GM18858 (cell line): ENCODE measurements at regions not wholly inside any gene's neighbourhood (a gene's known extent, or its start where the extent isn't known, plus 50 kb on each side); places are given as distances from the start of the nearest gene placed in this dataset.

Experiments used
- ATAC-seq: cut with Tn5 transposase; IDR thresholded peaks from one replicate; pipeline ENCODE4 v1.9.1; 2021; ENCODE audit not compliant: unreplicated experiment

DNA sequence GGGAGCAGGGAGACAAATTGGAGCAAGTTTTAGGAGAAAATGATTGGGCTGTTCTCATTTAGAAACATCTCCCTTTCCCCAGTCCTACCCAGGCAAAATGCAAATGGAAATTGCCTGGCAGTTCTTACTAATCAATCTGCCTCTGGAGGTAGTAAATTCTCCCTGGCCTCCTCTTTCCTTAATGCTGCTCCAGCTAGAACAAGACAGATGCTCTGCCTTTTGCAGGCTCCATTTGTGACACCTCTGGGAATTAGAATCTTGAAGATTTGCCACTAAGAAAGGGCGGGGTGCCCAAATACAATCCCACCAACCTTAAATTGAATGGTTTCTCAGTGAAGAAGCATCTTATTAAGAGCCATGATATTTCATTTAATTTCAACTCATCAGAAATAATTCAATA is 377.7 kb upstream of the CDH11 start:
- no peak for ATAC-seq

DNA sequence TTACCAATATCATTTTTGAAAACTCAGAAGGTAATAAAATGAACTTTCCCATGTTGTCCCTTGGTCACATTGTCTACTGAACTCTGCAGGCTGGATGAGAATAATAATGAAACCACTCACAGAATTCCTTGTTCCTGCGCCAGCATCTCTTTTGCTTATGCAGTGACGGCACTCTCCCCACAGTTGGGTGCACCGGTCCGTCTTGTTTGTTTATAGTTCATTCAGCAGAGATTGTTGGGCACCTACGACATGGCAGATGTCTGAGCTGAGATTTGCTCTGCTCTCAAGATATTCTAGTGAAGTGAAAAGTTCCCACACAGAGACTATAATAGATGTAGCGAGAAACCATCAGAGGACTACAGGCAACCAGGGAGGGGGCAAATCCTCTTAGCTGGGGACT is 375.7 kb upstream of the CDH11 start:
- ATAC-seq = no peak

DNA sequence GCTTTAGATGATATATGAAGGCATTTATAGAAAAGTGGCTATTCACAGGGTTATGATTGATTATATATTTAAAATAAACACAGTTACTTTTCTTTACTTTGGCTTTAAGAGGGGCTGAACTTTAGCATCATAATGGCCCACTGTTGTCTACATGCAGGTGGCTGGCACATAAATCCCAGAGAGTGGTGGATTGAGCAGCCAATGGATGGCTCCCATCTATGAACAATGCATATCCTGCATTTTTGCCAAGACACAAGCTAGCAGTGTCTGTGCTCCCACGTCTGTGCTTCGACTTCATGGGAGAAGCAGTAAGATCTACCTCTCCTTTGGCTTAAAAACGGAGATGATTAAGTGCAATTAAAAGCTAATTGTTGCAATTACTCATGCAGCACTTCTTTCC is 373.2 kb upstream of the CDH11 start:
- ATAC-seq = no peak

DNA sequence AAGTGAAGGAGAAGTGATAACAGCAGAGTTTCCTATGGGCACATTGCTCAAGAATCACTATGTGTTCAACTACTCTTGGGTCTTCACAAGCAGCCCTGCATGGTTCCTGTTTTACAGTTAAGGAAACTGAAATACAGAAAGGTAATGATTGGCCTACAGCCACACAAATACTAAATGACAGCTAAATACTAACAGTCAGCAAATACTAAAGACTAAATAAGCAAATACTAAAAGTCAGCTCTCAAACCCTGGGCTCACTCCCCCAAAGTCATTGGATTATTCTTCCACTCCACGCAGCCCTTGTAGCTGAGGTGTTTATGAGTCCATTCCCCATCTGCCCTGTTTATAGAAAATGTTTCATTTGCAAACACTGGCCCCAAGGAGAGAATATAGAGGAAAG is 372.7 kb upstream of the CDH11 start:
- no peak for ATAC-seq

DNA sequence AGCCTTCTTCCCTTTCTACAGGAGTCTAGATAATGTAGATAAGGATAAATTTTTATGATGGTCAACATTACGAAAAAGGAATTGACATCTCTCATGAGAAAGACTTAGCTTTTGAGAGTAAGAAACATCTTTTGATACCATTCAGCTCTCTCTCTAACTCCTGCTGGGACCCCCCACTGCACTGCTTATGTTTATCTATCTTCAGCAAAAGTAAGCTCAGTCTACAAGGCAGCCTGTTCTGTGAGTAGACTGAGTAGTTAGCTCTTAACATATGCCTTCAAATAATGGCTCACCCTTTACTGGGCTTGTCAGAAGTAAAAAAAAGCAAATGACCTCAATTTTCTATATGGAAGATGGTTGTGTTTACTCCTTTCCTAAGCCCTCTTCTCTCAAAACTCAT is 372.2 kb upstream of the CDH11 start:
- no peak for ATAC-seq

DNA sequence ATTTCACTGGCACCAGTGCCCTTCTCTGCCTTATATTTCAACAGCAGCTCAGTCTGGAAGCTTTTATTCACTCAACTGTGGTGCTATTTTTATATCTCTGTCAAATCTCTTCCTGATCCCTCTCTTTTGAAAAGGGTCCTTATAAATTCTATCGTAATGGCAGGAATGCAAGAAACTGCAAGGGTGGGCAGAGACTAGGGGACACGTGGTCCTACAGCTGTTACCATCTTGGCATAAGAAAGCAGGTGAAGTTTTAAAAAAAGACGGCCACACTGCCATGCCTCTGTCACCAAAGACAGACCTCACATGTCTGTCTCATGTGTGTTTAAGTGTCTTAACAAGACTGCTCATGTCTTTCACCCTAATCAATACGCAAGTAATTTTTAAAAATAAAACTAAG is 368.4 kb upstream of the CDH11 start:
- ATAC-seq = no peak

DNA sequence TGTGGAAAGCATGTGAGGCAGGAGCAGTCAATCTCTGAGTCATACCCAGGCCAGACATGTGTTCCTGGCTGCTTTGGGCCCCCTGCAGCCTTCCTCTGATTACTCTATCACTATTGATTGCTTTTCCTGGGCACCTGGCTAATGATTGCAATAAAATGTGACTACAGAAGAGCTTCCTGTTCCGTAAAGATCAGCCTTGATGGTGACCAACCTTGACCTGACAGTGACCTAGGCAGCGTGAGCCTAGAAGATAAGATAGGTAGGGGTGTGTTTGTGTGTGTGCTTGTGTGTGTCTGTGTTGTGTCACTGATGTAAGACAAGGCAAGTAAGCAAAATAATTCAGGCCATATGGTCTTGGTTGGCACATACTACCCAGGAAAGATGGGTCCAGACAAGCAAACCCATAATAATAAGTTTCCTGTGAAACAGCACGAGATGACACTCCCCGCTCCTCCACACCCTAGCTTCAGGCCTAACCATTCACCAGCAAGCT is 367.7 kb upstream of the CDH11 start:
- ATAC-seq = no peak

DNA sequence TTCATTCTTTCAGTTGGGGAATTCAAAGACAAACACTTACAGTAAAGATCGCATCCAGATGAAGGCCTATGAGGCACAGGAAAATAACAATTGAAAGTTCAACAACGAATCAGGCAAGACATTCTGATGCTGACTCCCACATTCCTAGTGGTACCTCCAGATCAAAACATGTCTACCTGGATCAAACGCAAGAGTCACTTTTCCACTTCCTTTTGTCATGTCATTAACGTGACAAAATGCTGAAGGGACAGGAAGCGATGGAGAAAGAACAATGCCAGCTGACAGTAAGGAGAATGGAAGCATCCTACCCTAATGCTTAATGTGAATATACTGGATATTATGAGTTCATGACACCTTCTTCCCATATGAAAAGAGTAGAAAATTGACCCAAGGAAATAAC is 365.4 kb upstream of the CDH11 start:
- ATAC-seq = no peak

DNA sequence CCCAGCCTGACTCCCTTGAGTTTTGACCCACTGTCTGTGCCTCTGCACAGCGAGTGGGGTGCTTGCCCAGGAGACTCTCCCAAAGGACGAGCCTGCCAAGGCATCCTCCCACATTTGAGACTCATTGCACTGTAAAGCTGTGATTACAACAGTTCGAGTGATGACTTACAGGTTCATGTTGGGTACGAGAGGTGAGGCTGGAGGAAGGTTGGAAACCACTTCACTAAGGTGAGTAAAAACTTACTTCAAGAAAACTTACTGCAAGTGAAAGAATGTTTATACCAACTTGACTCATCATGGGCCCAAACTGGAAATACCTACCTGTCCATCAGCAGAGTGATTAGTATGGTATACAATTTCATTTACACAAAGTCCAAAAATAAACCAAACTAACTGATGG is 360.1 kb upstream of the CDH11 start:
- ATAC-seq = no peak

DNA sequence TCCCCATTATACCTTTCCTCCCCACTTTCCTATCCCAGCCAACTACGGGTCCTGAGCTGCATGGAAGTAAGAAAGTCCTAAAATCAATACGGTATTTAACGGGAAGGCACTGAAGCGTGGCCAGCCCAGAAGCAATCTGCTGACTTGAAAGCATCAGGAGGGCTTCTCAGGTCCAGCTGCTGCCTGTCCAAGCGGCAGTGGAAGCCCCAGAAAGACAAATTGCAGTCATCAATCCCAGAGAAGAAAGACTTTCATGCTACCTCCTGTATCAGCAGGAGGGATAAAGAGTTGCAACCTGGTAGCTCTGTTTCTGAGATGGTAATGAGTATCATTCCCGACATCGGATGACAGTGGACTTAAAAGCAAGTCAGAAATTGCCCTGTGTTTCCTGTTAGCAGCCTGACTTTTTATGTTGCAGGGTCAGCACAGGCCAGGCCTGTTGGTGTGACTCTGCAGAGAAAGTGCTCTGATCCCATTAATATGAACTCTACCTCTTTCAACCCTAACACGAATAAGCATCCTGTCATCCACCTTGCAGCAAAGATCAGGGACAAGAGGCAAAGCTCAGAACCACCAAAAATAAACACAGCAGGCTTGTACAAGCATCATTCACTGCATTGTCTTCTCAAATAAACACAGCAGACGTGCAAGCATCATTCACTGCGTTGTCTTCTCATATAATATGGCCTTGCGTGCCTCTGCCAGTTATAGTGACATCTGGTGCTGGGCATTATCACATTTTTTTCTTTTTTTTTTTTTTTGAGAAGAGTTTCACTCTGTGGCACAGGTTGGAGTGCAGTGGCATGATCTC is 358.6 kb upstream of the CDH11 start:
- no peak for ATAC-seq

DNA sequence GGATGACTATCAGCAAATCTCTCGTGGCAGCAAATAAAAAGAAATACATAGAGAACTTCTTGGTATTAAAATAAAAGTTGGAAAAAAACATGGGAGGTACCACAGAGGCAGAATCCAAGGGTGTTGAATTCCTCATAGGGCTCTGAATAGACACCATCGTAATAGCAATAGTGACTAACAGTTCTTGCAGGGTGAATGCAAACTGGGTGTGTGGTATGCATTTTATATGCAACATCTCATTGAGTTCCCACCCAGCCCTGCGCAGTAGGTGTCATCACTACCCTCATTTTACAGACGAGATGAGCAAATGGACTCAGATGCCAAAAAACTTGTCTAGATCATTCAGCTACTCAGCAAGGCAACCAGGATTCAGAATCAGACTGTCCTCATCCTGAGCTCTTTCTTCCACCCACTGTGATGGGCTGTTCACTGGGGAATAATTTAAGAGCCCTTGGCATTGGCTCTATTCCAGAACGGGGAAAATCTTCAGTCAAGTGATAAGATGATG is 354.6 kb upstream of the CDH11 start:
- no peak for ATAC-seq

DNA sequence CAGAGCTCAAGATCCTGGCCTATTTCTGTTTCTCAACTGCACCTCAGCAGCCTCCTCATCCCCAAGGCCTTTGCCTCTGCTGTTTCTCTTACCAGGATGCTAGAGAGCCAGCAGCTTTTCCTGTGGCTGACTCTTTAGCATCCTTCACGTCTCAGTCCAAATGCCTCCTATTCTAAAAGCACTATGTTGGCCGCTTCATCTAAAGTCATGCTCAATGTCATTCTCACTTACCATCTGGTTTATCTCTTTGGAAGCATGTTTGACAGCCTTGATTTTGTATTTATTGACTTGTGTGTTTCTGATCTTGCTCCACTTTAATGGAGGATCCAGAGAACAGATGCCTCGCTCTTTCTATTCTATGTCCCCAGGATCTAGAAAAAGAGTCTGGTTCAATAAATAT is 351.8 kb upstream of the CDH11 start:
- no peak for ATAC-seq

DNA sequence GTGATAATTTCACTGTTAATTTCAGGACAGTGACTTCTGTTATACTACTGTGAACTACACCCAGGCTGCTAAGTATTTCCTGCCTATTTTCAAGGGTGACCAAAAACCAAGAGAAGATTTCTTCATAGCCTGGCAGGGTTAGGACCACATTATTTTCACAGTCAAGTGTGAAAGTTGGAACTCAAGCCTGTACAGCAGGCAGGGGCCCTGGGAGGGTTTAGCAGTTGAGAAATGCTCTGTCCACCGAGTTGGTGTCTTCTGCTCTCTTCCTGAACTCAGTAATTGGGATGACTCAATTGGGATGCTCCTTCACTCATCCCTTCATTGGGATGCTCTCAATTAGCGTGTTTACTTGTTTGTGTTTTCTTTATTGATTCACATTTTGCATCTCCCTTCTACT is 347.3 kb upstream of the CDH11 start:
- ATAC-seq = no peak

DNA sequence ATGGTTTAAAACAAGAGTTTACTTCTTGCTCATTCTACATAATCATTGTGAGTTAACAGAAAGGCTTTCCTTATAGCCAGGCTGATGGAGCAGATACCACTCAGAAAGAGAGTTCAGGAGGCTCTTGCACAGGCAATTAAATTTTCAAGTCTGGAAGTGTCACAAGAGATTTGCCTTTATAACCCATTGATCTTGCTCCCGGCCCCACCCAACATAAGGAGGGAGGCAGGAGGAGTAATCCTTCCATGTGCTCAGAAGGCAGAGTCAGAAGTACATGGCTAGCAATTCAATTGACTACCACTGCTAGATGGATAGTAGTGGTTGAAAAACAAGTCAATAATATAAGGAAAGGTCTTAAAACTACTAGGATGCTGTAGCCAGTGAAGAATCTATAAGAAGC is 346.3 kb upstream of the CDH11 start:
- ATAC-seq = no peak

DNA sequence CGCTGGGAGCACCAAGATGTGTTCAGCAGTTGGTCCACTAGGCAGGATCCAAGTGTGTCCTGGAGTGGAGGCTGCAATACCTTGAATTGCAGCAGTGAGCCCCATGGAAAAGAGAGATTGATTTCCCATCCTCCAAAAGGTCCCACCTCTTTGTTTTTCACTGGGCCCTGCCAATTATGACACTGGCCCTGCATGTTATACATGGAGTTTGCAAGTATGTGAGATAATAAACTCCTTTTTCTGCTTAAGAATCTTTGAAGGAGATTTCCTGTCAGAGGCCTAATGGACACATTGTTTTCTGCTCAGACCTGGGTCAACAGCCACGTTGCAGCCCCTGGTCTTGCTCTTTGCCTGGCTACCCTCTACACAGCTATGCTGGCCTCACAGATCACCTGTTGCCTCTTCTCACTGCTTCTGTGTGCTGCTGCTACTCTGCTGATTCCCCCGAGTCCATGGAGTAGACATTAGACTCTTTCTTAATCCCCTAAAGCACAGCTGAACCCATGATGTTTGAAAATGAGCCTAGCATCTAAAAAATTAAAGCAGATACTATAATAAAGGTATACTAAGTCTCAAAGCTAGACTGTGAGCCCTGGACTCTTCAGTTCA is 341.9 kb upstream of the CDH11 start:
- no peak for ATAC-seq

DNA sequence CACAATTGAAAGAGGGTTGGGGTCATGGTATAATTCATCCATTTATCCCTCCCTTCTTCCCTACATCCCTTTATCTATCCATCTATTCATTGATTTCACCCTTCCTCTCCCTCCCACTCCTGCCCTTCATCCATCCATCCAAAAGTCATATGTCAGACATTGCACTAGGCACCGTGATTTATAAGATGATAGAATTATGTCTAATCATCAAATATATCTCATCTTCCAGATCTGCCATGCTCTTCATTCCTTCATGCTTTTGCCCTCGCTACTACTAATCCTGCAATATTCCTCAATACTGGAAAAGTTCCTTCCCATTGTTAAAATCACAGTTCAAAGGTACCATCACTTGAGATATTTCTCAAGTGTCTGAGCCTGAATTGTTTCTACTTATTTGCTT is 335.2 kb upstream of the CDH11 start:
- no peak for ATAC-seq

DNA sequence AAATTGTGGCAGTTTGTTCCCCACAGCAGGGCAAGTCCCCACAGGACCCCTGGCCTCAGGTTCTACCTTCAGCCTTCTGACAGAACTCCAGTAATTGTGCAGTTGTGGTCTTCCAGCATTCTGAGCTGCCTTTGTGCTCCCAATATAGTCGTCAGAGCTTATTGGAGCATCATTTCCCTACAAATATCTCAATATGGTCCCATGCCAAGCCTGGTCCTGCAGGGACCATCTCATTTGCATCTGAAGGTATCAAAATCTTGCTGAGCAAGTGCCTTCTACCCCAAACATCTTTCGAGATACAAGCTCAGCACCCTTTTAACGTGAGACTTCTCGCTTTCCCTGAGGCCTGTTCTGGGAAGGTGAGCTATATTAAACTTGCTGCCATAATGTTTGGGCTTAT is 333.9 kb upstream of the CDH11 start:
- ATAC-seq = no peak

DNA sequence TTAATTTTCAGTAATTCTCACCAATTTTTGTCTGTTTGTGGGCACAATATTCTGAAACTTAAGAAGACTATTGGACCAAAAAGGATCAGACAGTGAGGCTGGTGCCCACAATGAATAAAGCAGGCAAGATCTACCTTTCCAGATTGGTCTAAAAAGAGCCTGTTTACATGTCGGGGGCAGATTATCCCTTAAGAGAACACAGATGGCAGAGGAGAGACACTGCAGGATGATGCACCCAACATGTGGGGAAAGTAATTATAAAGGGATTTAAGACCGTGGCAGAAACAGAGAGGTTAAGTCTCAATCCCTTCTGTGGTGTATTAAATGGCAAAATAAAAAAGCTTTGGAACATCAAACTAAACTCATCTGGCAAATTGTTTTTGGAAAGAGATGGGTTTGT is 331.8 kb upstream of the CDH11 start:
- no peak for ATAC-seq

DNA sequence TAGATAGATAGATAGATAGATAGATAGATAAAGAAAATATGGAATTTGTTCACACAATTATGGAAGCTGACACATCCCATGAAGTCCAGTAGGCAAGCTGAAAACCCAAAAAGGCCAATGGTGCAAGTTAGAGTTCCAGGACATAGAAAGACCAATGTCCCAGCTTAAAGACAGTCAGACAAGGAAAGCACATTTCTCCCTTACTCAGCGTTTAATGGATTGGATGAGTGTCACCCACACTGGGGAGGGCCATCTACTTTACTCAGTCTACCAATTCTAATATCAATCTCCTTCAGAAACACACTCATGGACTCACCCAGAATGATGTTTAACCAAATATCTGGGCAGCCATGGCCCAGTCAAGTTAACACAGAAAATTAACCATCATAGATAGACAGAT is 327.7 kb upstream of the CDH11 start:
- ATAC-seq = no peak

DNA sequence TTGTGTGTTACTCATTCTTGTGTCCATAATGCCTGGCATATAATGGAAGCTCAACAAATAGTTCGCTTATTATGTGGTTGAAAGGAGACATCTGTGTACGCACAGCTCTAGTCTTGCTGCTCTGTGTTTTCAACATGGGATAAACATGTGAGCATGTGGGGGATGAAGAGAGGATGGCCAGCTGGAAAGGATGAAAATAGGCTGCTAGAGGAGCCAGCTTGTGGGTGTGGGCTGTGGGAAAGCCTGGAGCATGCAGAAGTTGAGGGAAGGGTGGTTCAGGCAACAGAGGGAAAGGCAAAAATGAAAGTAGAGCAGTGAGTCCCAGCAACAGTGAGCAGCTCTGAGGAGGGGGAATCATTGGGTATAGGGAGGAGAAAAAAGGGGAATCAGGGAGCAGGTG is 324.6 kb upstream of the CDH11 start:
- no peak for ATAC-seq

DNA sequence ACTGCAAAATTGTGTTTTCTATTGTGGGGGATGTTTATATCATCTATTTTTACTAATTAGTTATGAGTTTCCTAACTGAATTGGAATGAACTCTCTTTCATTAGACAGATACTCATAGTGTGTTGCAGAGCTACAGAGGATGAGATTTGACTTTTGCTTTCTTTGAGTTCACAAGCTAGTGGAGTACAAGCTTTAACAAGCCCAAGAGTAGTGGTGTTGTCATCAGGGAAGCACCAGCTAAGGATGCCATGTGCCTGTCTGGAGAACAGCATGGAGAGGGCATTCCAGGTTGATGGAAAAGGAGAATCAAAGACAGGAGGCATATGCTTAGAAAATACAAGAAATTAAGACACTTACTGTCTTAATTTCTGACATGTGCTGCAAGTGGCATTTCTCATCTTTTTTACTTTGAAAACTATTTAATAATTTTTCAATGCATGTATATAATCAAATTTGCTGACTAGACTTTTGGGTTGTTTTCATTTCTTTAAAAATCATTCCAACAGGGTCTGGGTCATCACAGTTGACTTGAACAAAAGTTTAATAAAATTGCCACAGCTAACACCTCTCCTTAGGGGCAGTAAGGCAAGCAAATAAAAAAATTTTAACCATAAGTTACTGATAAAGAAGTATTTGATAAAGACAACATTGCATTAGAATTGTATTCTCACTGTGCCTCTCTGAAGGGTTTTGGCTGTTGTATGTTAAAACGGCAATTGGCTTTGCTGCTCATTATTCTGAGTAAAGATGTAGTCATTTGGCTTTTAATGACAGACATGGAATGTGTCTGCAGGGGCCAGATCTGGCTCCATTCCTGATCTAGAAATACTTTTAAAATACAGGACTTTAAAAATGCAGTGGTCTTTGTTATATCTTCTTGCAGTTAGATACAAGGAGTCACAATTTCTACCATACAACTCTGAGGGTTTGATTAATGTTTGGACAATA is 323.7 kb upstream of the CDH11 start:
- ATAC-seq = no peak

DNA sequence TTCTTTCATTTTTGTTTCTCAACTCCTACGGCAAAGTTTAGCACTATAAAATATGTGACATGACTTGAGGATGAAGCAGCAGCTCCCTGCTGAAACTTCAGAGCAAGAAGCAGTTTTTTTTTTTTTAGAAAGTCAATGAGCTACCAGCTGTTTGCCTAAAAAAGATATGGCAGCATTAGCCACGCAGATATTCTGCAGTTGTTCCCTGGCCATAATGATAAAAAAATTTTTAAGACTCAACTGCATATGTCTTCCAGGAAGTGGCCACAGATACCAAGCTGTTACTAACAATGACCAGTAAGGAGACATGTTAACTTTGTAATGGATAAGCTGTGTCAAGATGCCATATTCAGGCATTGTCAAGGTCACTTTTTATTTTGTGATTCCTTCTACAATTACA is 319.6 kb upstream of the CDH11 start:
- no peak for ATAC-seq
